ENCODE measurements at regions not wholly inside any gene's neighbourhood (a gene's known extent, or its start where the extent isn't known, plus 50 kb on each side); places are given as distances from the start of the nearest gene placed in this dataset.
"Not testable (repeated sequence)": the region's sequence is repeated elsewhere in the genome, so short reads cannot be mapped to it uniquely, and the experiment has no call there.

DNA sequence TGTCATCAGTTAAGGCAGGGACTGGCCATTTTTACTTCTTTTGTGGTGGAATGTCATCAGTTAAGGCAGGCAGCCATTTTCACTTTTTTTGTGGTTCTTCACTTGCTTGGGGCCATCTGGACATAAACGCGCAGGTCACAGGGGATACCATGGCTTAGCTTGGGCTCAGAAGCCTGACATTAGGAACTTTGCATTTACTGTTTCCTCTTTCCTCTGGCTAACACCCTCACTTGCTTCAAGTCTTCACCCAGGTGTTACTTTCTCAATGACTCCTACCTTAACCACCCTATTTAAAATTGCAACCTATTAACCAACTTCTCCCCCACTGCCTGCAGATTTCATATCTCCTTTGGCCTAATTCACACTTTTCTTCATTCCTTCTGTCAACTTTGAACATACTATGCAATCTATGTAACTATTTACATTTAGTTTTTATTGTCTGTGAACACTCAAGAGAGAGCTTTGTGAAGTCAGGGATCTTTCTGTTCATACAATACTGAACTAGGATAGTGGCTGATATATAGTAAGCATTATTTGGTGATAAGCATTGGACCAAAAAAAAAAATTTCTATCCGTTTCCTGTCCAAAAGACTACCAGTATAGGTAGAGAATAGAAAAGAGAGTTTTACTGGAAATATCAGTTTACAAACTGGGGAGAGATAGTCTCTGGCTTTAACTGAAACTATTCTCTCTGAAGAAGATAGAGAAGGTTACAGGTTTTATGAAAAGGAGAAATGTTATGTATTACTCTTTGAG is 600.1 kb upstream of the ZNF804A start:
- DNase-seq (ENCODE audit: low read depth, low spot score), result no peak

DNA sequence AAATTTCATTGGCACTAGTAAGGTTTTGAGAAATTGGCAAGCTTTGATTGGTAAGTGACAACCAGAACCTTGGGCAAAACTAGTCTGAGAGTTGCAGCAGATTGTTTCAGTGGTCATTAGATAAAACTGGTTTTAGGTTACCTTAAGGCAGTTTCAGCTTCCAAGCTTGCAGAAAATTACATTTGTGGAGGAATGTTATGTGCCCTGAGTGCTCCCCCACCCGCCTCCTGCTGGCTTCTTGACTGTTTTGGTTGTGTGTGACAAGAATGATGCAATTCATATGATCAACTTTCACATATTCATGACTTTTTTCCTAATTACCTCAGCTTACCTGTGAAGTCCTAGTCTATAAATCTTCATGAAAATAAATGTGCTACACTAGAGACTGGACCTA is 599.5 kb upstream of the ZNF804A start:
- peak; percentile 13 for DNase-seq (ENCODE audit: low read depth, low spot score)

DNA sequence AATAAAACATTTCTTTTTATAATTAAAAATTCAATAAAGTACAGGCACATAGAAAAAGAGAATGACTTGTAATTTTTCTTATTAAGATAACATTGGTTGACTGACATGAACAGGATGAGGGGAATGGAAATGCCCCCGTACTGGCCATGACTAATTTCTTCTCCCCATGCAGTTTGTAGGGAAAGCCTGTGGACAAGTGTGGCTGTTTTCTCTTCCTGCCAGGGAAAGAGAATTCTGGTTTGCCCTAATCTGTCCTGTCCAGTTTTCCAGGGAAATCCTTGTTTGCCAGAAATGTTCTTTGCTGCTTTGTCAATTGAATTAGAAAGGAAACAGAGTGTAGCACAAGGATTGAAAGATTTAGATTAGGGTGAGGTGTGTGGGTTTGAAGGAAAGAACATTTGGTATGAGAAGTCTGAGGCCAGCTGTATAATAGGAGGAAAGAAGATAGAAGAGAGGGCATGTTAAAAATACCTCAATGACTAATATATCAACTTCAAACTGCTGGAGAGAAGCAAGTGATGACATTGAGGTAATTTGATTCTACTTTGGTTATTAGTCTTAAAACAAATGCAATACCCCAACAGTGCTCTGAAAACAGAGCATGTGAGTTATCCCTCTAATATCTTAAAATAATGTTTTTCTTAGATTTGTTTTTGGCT is 593.9 kb upstream of the ZNF804A start:
- no peak for DNase-seq (ENCODE audit: low read depth, low spot score)

DNA sequence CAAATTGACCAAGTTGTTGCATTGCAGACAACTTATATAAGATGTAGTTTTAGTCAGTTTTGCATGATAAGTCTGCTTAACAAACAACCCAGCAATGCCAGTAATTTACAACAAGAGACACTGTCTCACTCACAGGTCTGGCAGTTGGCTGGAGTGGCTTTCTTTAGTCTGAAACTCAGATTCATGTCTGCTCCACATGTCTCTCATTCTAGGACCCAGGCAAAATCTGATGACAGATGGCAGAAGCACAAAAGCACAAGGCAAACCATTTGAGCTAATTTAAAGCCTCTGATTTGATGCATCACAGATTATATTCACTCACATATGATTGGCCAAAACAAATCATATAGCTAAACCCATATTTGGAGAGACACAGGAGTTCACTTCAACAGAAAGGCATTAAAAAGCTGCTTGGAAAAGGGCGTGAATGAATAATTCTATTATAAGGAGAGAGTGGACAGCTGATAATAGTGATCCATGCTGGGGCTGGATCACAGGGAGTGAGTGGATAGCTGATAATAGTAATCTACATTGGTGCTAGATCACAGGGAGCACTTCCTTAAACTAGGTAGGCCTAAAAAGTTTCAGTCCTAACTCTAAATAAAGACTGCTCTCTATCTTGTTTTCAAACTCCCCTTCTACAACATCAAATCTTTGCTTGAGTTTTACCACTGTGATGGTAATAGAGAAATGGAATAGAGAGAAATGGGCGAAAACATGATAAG is 593.2 kb upstream of the ZNF804A start:
- DNase-seq (ENCODE audit: low read depth, low spot score), result no peak

DNA sequence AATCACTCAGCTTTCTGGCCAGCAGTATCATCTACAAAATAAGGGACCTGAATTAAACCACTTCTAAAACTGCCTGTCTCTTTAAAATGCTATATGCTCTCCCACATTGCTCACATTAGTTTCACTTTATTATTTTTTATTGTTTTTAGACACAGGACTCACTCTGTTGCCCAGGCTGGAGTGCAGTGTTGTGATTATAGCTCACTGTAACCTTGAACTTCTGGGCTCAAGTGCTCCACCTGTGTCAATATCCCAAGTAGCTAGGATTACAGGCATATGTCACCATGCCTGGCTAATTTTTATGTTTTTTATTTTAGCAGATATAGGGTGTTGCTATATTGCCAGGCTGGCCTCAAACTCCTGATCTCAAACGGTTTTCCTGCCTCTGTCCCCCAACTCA is 591.3 kb upstream of the ZNF804A start:
- no peak for DNase-seq (ENCODE audit: low read depth, low spot score)

DNA sequence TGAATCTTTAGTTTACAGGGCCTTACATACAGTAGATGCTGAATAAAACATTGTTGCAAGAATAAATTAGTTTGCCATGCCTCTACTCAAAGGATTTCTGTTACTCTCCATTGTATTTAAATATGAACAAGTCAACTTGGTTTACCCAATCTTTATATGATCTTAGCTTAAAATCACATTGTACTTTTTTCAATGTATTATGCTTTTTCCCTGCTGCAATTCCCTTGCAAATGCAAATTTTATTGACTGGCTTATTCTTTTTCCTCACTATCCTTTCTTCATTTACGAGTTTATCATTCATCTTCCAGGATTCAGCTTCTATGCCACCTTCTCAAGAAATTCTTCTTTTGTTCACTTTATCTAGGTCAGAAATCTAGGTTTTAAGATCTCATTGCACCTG is 571.4 kb upstream of the ZNF804A start:
- no peak for DNase-seq (ENCODE audit: low read depth, low spot score)

DNA sequence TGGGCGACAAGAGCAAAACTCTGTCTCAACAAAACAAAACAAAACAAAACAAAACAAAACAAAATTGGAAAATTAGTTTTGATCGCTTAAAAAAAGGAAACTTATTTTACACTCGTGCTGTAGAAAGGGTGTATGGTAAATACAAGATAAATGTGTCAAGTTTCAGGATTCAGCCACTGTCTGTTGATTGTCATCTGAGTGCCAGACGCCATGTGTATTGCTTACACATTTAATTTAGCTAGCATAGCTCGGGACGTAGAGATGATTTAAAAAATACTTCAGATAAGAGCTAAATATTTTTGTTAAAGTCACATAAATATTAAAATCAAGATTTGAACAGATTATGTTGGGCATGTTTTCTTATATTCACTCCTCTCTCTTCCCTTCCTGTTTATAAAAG is 568.1 kb upstream of the ZNF804A start:
- no peak for DNase-seq (ENCODE audit: low read depth, low spot score)

DNA sequence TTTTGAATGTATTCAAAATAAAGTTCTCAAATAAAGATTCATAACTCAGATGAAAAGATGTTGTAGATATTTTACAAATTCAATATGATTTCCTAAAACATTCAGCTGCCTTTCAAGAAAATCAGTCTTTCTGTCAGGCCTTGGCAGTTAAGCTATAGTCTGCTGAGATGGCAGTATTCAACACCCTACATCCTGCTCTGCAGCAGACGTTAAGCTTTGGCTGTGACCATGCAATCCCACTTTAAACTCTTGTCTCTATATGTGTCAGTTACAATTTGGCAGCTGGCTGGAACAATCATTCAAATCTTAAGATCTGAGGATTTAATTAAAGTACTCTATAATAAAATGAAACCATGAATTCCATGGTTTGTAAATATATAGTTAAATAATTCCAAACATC is 567.3 kb upstream of the ZNF804A start:
- DNase-seq (ENCODE audit: low read depth, low spot score), result no peak

DNA sequence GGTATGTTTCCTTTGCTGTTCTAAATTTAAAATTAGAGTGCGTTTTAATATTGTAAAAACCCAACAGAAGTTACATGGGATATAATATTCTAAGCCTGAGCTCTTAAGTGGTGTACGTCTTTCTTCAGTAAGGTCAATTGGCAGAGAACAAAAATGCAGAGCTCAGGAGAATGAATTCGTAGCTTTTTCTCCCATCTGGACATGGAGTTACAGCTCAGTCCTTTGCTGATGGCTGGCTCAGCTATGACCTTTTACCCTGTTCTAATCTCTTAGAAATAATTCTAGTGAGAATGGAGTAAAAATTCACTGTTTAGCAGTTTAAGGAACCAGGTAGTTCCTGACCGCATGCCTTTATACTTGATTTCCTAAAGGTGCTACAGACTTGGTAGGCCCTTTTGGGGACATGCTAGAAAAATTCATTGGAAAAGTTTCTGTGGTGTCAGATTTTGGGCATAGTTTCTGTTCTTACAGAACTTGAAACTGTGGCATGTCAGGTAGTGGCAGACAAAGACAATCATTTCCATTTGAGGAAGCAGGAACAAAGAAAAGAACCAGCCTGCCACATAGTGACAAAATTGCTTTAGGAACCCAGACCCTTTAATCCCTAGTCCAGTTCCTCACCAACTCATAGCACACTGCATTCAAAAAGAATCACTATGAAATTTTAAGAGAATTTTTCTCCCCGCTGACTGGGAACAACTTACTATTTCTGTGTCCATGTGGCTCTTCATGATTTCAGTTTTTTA is 566.8 kb upstream of the ZNF804A start:
- peak; percentile 7 for DNase-seq (ENCODE audit: low read depth, low spot score)

DNA sequence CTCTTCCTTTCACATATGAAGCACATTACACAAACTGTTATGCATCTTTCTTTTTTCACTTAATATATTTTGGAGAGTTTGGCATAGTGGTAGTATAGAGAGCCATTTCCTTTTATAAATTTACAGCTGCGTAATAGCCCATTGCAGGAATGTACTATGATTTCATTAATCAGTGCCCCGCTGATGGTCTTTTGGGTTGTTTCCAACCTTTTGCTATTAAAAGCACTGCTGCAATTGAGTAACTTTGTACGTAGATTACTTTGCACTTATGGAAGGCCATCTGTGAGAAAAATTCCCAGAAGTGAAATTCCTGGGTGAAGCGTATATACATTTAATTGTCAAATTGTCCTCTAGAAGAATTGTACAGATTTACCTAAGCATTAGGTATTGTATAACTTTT is 565.3 kb upstream of the ZNF804A start:
- DNase-seq (ENCODE audit: low read depth, low spot score), result no peak

DNA sequence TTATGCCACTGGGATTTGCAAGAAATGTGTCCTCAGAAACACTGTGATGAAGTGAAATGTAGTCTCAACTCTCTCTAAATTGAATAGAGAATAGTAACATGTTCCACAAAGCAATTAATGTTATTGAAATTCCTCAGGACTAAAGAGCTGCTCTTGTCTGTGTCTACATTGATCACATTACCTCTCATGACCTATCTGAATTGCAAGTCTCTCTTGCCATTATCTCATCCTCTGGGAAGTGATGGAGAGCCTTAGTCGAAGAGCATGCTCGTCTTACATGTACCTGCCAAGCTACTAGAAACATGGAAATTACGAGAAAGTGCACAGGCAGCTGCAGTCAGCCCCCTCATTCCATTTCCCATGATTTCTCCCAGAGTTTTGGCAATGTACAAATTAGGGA is 561.1 kb upstream of the ZNF804A start:
- DNase-seq (ENCODE audit: low read depth, low spot score), result no peak

DNA sequence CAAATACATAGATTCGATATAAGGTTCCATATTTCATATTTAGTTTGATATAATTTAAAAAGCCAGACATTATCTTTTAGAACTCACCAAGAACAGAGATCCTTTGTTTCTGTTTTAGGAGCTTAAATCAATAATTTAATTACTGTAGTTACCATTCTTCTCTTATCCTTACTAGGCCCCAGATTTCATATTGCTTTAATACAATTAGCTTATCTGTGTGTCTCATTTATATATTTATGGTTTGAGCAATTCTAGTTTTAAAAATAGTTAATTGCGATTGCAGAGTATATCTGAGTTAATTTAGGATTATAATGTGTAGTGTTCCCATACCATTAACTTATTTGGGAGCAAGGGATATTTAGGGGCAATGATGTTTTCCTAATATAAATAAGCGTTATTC is 558.8 kb upstream of the ZNF804A start:
- no peak for DNase-seq (ENCODE audit: low read depth, low spot score)

DNA sequence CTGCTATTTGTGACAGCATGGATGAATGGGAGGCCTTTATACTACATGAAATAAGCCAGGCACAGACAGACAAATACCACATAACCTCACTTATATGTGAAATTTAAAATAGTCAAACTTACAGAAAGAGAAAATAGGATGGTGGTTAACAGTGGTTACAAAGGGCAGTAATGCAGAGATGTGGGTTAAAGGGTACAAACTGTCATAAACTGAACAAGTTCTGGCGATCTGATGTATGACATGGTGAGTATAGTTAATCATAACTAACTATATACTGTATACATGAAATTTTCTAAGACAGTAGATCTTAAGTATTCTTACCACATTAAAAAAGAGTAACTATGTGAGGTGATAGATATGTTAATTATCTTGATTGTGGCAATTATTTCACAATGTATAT is 558.1 kb upstream of the ZNF804A start:
- no peak for DNase-seq (ENCODE audit: low read depth, low spot score)

DNA sequence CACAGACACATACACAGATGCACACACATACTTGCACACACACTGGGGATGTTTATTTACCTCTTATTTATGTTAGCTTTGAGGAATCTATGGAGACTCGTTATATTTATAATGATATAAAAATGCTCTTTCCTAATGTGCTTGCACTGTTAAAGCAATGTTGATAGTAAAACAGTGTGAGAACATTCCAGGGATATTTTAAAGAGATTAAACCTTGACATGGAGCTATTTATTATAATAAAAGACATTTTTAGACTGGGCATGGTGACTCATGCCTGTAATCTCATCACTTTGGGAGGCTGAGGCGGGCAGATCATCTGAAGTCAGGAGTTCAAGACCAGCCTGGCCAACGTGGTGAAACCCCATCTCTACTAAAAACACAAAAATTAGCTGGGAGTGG is 557.3 kb upstream of the ZNF804A start:
- no peak for DNase-seq (ENCODE audit: low read depth, low spot score)

DNA sequence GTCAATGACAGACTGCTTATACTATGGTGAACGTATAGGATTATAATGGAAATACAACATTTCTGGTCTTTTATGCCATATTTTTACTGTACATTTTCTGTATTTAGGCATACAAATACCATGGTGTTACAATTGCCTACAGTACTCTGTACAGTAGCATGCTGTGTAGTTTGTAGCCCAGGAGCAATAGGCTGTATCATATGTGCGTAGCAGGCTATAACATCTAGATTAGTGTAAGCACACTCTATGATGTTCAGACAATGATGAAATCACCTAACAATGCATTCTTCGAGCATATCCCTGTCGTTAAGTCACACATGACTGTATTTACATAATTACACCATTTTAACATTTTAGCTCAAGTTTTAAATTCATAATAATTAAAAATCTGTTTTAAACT is 556.6 kb upstream of the ZNF804A start:
- DNase-seq (ENCODE audit: low read depth, low spot score), result no peak

DNA sequence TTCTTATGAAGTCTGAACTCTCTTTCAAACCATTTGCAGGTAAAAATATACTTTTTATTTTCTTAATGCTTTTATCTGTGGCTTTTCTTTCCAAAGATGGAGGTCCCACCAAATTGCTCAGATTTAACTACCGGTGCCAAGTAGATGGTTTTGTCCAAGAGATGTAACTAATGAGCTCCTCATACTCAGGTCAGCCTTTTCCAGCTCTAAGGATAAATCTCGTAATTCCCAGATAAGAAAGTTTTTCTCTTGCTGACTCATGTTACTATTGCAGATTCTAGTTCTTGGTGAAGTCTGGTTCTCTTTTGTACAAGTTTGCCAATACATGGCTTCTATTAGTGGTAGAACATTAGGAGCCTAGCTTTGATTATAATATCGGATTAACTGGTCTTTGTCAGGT is 550.8 kb upstream of the ZNF804A start:
- DNase-seq (ENCODE audit: low read depth, low spot score), result no peak

DNA sequence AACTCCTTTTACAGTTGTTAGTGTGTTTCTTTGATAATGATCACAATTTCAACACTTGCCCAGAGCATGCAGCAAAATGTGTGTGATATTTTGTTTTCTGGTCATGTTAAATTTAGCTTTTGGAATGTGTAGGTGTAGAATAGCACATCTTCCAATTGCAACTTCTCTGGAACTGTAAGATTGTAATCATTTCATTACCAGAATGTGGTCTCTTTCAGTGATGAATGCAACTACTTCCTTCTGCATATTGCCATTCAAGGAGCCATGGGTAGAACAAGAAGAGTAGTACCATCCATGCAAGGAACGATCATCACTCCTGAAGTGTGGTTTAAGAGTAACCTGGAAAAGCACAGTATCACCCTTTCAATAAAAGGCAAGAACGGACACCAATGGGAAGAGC is 548.8 kb upstream of the ZNF804A start:
- no peak for DNase-seq (ENCODE audit: low read depth, low spot score)

DNA sequence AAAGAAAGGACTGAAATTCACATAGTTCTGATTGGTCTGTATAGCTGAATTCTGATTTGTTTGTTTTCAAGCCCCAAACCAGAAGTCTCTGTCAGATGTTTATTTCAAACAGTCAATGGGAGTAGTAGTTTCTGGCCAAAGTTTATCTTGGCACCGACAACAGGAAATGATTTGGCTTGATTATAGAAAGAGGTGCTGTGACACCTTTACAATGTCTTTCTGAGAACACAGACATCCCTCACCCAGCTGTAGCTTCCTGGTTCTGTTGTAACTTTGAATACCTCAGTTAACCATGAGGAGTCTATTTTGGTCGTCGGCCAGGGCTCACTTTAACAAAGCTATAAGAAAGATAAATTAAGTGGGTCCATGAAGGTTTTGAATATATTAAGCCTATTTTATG is 545.0 kb upstream of the ZNF804A start:
- DNase-seq (ENCODE audit: low read depth, low spot score), result no peak

DNA sequence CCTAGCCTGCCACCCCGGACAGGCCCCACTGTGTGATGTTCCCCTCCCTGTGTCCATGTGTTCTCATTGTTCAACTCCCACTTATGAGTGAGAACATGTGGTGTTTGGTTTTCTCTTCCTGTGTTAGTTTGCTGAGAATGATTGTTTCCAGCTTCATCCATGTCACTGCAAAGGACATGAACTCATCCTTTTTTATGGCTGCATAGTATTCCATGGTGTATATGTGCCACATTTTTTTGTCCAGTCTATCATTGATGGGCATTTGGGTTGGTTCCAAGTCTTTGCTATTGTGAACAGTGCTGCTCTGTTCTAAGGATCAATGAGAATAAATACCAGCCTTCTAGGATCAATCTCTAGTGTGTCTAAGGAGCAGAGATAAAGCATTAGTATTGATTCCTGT is 543.9 kb upstream of the ZNF804A start:
- not testable (repeated sequence) for DNase-seq (ENCODE audit: low read depth, low spot score)

DNA sequence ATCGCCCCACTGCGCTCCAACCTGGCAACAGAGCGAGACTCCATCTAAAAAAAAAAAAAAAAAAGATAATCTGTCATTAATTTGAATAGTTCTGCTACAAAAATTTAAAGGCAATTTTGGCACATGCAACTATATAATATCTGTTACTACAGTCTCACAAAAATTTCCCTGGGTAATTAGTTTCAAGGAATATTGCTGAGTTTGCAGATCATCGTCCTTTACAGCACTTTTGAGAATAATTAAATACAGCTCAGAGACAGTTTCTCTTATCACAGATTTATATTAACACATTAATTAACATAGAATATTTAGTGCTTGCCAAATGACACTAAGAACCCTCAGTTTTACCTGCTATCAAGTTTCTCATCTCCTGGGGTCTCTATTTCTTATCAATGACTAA is 540.4 kb upstream of the ZNF804A start:
- no peak for DNase-seq (ENCODE audit: low read depth, low spot score)

DNA sequence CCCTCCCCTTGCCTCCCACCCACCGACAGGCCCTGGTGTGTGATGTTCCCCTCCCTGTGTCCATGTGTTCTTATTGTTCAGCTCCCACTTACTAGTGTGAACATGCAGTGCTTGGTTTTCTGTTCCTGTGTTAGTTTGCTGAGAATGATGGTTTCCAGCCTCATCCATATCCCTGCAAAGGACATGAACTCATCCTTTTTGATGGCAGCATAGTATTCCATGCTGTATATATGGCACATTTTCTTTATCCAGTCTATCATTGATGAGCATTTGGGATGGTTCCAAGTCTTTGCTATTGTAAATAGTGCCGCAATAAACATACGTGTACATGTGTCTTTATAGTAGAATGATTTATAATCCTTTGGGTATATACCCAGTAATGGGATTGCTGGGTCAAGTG is 538.1 kb upstream of the ZNF804A start:
- DNase-seq (ENCODE audit: low read depth, low spot score), result not testable (repeated sequence)

DNA sequence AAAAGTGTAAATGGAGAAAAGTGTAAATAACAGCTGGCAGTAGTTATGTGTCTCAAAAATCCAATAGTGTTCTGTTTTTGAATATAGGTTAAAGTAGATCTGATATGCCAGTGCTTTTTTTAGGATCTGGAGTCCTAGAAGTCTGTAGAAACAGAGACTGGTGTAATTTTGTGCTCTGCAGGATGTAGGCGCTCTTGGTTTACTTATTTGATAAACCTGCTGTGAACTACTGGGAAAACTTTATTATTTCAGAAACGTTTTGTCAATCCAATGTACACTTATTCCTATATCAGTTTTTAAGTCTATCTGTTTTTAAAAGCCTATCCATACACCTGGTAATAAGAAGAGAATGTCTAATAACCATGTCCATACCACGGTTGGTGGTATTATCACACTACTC is 530.8 kb upstream of the ZNF804A start:
- DNase-seq (ENCODE audit: low read depth, low spot score), result no peak

Data from ELF-1 (cell line).